Right lobe of liver (tissue), 6 donors: ENCODE measurements at regions not wholly inside any gene's neighbourhood (a gene's known extent, or its start where the extent isn't known, plus 50 kb on each side); places are given as distances from the start of the nearest gene placed in this dataset.

ENCODE experiments used
- ATAC-seq, 4 donors: fragments of 200-7000 bp; cut with Tn5 transposase; one replicate each; pipeline ENCODE4 v1.9.1; 2020; ENCODE audit warnings: mild to moderate bottlenecking in 4 of 4, moderate library complexity in 4 of 4
- DNase-seq, 3 donors: peaks; one replicate each; pipeline ENCODE4 v3.0.0-alpha.2; 2020
- H3K27ac ChIP-seq, 3 donors: fragments of 200-600 bp; one replicate each; pipeline ENCODE4 v1.8.0; 2022
- H3K27me3 ChIP-seq, 2 donors: fragments of 200-600 bp; one replicate each; pipeline ENCODE4 v1.8.0; 2022
- H3K36me3 ChIP-seq, 4 donors: fragments of 200-600 bp; sonication (generic) in 1 of 4; one replicate each; pipeline versions ENCODE4 v1.5.1 to v1.8.0; 2017 to 2022; ENCODE audit warnings: control low read depth in 1 of 4
- H3K4me1 ChIP-seq, 4 donors: fragments of 200-600 bp; sonication (generic) in 1 of 4; one replicate each; pipeline versions ENCODE4 v1.5.1 to v1.8.0; 2017 to 2022; ENCODE audit warnings: control low read depth in 1 of 4
- H3K4me3 ChIP-seq, 3 donors: fragments of 200-600 bp; one replicate each; pipeline ENCODE4 v1.8.0; 2022
- H3K9me3 ChIP-seq, 4 donors: fragments of 200-600 bp; sonication (generic) in 1 of 4; one replicate each; pipeline versions ENCODE4 v1.5.1 to v1.8.0; 2017 to 2022; ENCODE audit warnings: control low read depth in 1 of 4
- CTCF ChIP-seq, 4 donors: fragments of 200-600 bp in 3 of 4; fragments of 450-650 bp in 1 of 4; IDR thresholded peaks; one replicate each; pipeline versions ENCODE4 v1.5.1 to v1.8.0; 2016 to 2022; ENCODE audit warnings: antibody characterized with exemption in 4 of 4, mild to moderate bottlenecking in 2 of 4
- POLR2A ChIP-seq: fragments of 450-650 bp; IDR thresholded peaks from one replicate; pipeline ENCODE4 v1.6.1; 2017; ENCODE audit warnings: antibody characterized with exemption, mild to moderate bottlenecking
- whole genome bisulfite sequencing: methylation state at CpG from one replicate; pipeline ENCODE4 v1.1.6; 2018; ENCODE audit warnings: low coverage, low lambda C conversion rate; ENCODE audit not compliant: insufficient coverage; ENCODE audit errors: missing lambda C conversion rate; 5-methylcytosine and 5-hydroxymethylcytosine counted together
- intact Hi-C, 2 donors: fragments of 100-400 bp; cut with DNase I; formaldehyde crosslinking; loops; one replicate each; pipeline versions ENCODE4 v1.11.2 to v1.14.1; 2022
- donor health status: DM: no; HTN: yes; CAD: no.
- donor health status: DM: no; HTN: no; CAD: no.
- donor health status: DM: no; HTN: no; CAD: no.
- donor health status: DM: no; HTN: yes; CAD: no.
- donor health status: DM: no; HTN: yes; CAD: no.

GRCh38 chr2:67726416-67726815, 329.3 kb downstream of the ETAA1 start:
- no peak overlapping the region for H3K4me3 ChIP-seq
- H3K27me3 ChIP-seq, result no peaks in the 10 kb centered on the region
- DNase-seq, result no peak
- no peak for TF ChIP-seq POLR2A
- no peak for TF ChIP-seq CTCF (IDR thresholded peaks at IDR 0.05)
- intact Hi-C loops, result no loop called here
- 47% methylated on average over 3 of the region's 4 CpGs for WGBS
- no peak for ATAC-seq
- no peaks in the 10 kb centered on the region for H3K4me1 ChIP-seq
- H3K36me3 ChIP-seq, result no peaks in the 10 kb centered on the region
- H3K27ac ChIP-seq, result no peak overlapping the region
- no peaks in the 10 kb centered on the region for H3K9me3 ChIP-seq

- H3K4me3 ChIP-seq, result no peak overlapping the region
- no peak for TF ChIP-seq CTCF (IDR thresholded peaks at IDR 0.05)
- no peak for TF ChIP-seq POLR2A
- ATAC-seq (no peak), DNase-seq (no peak)
- H3K27ac ChIP-seq, result no peak overlapping the region
- H3K4me1 ChIP-seq, result no peaks in the 10 kb centered on the region
- H3K27me3 ChIP-seq, result no peaks in the 10 kb centered on the region
- no peaks in the 10 kb centered on the region for H3K9me3 ChIP-seq
- intact Hi-C loops, result no loop called here
- 44% methylated on average over 9 of the region's 9 CpGs for WGBS
- H3K36me3 ChIP-seq, result no peaks in the 10 kb centered on the region
These were observed 330.0 kb downstream of the ETAA1 start for GRCh38 chr2:67727131-67727530.

- Histone ChIP-seq H3K9me3 (no peaks in the 10 kb centered on the region), H3K4me1 (no peaks in the 10 kb centered on the region), H3K27me3 (no peaks in the 10 kb centered on the region), H3K27ac (no peak overlapping the region), H3K36me3 (no peaks in the 10 kb centered on the region), H3K4me3 (no peak overlapping the region)
- intact Hi-C loops, result no loop called here
- no peak for TF ChIP-seq POLR2A
- no peak for TF ChIP-seq CTCF (IDR thresholded peaks at IDR 0.05)
- WGBS, result 50% methylated on average over 4 of the region's 4 CpGs
- ATAC-seq, result no peak
- no peak for DNase-seq
These were observed 330.5 kb downstream of the ETAA1 start for GRCh38 chr2:67727623-67728022.

- Histone ChIP-seq H3K27me3 (no peaks in the 10 kb centered on the region), H3K36me3 (no peaks in the 10 kb centered on the region), H3K9me3 (no peaks in the 10 kb centered on the region), H3K4me1 (no peaks in the 10 kb centered on the region), H3K4me3 (no peak overlapping the region), H3K27ac (no peak overlapping the region)
- TF ChIP-seq POLR2A (no peak), CTCF (IDR thresholded peaks at IDR 0.05) (no peak)
- ATAC-seq (no peak), DNase-seq (no peak)
- intact Hi-C loops, result no loop called here
- 16% methylated on average over 3 of the region's 3 CpGs for WGBS
These were observed 332.3 kb downstream of the ETAA1 start for GRCh38 chr2:67729474-67729873.

- WGBS, result 50% methylated on average over 1 of the region's 3 CpGs
- no peaks in the 10 kb centered on the region for H3K36me3 ChIP-seq
- no peaks in the 10 kb centered on the region for H3K27me3 ChIP-seq
- ATAC-seq (peak; percentile 63 to 75 (median 68)), DNase-seq (peak in 2 of 3 donors; percentile 22 to 52)
- no peak overlapping the region for H3K4me3 ChIP-seq
- no peaks in the 10 kb centered on the region for H3K4me1 ChIP-seq
- intact Hi-C loops, result no loop called here
- TF ChIP-seq CTCF (IDR thresholded peaks at IDR 0.05), result peak; percentile 8 to 54 (median 35)
- no peak for TF ChIP-seq POLR2A
- H3K27ac ChIP-seq, result no peak overlapping the region
- no peaks in the 10 kb centered on the region for H3K9me3 ChIP-seq
These were observed 329.3 kb downstream of the C1D start for GRCh38 chr2:67733517-67733916.
